Activated B cell treated with CpG ODN at 0.5 μM for 24 hours (primary cell): ENCODE measurements at regions not wholly inside any gene's neighbourhood (a gene's known extent, or its start where the extent isn't known, plus 50 kb on each side); places are given as distances from the start of the nearest gene placed in this dataset.

ENCODE experiments used
- ATAC-seq: fragments of 200-7000 bp; cut with Tn5 transposase; one replicate; pipeline ENCODE4 v1.10.0; 2021; ENCODE audit warnings: low read depth, mild to moderate bottlenecking, moderate library complexity
- CTCF ChIA-PET: fragments of 350-600 bp; sonication (Branson Sonifier 250); formaldehyde crosslinking; loops from one replicate; lab custom pipeline; 2021; ENCODE audit warnings: antibody characterized with exemption; lab: Charles Lee
- POLR2A ChIA-PET: fragments of 350-600 bp; sonication (Branson Sonifier 250); formaldehyde crosslinking; loops from one replicate; lab custom pipeline; 2021; ENCODE audit warnings: antibody characterized with exemption; lab: Charles Lee
- DNase-seq: peaks from one replicate; pipeline ENCODE4 v3.0.0; 2022
- H3K27ac Mint-ChIP-seq: one replicate; pipeline ENCODE4 v1.8.0; 2020; ENCODE audit warnings: mixed read lengths
- H3K27me3 Mint-ChIP-seq: one replicate; pipeline ENCODE4 v1.8.0; 2021; ENCODE audit warnings: mixed read lengths
- H3K36me3 Mint-ChIP-seq: one replicate; pipeline ENCODE4 v1.8.0; 2021; ENCODE audit warnings: low read depth, mixed read lengths
- H3K4me1 Mint-ChIP-seq: one replicate; pipeline ENCODE4 v1.8.0; 2021; ENCODE audit warnings: mixed read lengths
- H3K4me3 Mint-ChIP-seq: one replicate; pipeline ENCODE4 v1.8.0; 2020; ENCODE audit warnings: mild to moderate bottlenecking, mixed read lengths
- H3K9me3 Mint-ChIP-seq: one replicate; pipeline ENCODE4 v1.8.0; 2020; ENCODE audit warnings: mixed read lengths
- CTCF ChIP-seq: fragments of 200-600 bp; IDR thresholded peaks from one replicate; pipeline ENCODE4 v1.8.0; 2022; ENCODE audit warnings: antibody characterized with exemption, mild to moderate bottlenecking
- intact Hi-C: fragments of 100-400 bp; cut with micrococcal nuclease; formaldehyde crosslinking; loops from one replicate; pipeline ENCODE4 v1.15.1; 2024

DNA sequence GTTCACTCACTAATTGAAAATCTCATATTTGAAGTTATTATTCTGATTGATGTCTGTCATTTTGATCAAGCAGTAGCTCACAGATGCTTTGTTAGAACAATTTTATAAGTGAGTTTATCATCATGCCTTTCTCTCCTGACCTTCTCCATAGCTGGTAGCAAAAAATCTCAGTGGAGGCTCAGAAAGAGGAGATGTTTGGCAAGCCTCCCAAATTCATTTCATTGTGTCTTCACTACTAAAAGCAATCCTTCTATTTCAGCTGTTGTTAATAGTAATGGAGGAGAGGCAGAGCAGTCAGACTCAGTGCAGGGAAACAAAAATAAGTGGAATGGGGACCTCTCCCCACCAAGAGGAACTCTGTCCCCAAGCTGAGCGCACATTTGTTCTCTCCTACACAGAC is 2127.8 kb upstream of the CELF4 start:
- POLR2A ChIA-PET = no interaction called here
- intact Hi-C loops = no loop called here
- no peak for TF ChIP-seq CTCF
- Mint-ChIP-seq H3K9me3 (peaks cover 3% of the 10 kb centered on the region), H3K4me3 (no peak overlapping the region), H3K27ac (no peak overlapping the region), H3K4me1 (no peaks in the 10 kb centered on the region), H3K36me3 (no peaks in the 10 kb centered on the region), H3K27me3 (no peaks in the 10 kb centered on the region)
- DNase-seq (no peak), ATAC-seq (no peak)
- CTCF ChIA-PET = no interaction called here

DNA sequence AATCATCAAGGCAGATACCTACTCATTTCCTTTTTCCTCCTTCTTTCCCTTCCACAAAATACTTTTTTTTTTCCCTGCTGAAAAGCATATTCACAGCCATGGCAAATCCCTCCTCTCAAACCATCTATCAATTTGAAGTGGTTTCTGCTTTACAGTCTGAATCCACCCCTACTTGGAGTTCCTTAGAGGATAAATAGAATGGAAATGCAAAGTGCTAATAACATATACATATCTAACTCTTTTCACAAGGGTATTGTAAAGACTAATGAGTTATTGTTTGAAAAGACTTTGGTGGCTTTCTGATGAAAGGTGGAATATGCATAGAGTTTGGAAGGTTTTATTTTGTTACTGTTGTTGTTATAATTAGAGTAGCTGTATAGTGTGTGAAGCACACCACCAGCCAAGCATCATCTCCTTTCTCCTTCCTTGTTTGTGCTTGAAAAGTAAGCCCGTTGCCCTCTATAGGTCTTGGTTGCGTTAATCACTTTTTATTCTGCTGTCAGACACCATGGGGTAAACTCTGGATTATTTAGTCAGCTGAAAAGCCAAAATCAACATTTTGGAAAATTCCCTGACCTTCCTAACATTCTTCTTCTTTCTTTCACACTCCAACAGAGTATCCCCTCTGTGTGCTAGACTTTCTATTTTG is 2126.9 kb upstream of the CELF4 start:
- peaks cover 3% of the 10 kb centered on the region for H3K9me3 Mint-ChIP-seq
- TF ChIP-seq CTCF = no peak
- no peak overlapping the region for H3K4me3 Mint-ChIP-seq
- intact Hi-C loops = no loop called here
- no peaks in the 10 kb centered on the region for H3K27me3 Mint-ChIP-seq
- no peaks in the 10 kb centered on the region for H3K36me3 Mint-ChIP-seq
- no peak overlapping the region for H3K27ac Mint-ChIP-seq
- DNase-seq (no peak), ATAC-seq (no peak)
- ChIA-PET POLR2A (no interaction called here), CTCF (no interaction called here)
- no peaks in the 10 kb centered on the region for H3K4me1 Mint-ChIP-seq

DNA sequence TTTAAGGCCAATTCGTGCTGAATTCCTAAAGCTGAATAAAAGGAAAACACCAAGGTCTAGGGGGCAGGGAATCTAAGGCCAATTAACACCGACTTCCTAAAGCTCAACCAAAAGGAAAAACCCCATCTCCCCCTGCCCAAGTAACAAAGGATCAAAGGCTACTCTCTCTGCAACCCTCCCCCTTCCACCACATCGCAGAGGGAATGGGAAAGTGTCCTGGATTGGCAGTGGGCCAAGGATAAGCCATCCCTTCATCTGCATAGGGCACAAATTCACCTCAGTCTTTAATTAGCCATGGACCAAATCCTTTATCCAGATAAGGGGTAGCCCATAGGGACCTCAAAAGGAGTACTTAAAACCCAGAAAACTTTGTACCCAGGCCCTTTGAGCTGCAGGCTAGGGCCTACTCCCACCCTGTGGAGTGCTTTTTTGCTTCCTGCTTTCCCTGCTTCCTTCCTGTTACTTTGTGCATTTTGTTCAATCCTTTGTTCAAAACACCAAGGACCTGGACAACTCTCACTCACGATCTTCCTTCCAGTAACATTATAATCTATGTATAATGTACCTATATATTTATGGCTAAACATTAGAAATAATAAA is 2119.8 kb upstream of the CELF4 start:
- CTCF ChIA-PET = no interaction called here
- Mint-ChIP-seq H3K27me3 (no peaks in the 10 kb centered on the region), H3K4me1 (no peaks in the 10 kb centered on the region), H3K27ac (no peak overlapping the region), H3K9me3 (no peaks in the 10 kb centered on the region), H3K36me3 (no peaks in the 10 kb centered on the region), H3K4me3 (no peak overlapping the region)
- ATAC-seq (no peak), DNase-seq (no peak)
- no peak for TF ChIP-seq CTCF
- intact Hi-C loops = no loop called here
- POLR2A ChIA-PET = no interaction called here

DNA sequence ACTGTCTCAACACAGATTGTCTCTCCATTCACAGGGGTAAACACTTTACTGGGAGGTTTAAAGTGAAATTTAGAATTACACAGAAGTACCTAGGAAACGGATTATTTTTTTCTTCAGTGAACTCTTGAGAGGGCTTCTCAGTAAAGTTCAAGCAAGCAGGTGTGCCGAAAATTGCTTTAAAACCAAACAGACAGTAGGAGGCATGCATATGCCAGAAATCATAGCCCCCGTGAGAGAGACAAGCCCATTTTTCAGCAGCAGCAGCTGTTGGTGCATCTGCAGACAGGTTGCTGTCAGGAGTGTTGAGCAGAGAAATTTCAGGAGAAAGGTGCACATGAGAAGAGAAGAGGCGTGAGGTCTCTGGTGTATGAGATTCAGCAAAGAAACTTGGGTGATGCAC is 2115.5 kb upstream of the CELF4 start:
- Mint-ChIP-seq H3K4me3 (no peak overlapping the region), H3K4me1 (no peaks in the 10 kb centered on the region), H3K27me3 (no peaks in the 10 kb centered on the region), H3K9me3 (peaks cover 2% of the 10 kb centered on the region), H3K36me3 (no peaks in the 10 kb centered on the region), H3K27ac (no peak overlapping the region)
- POLR2A ChIA-PET = no interaction called here
- intact Hi-C loops = no loop called here
- ATAC-seq (no peak), DNase-seq (no peak)
- CTCF ChIA-PET = no interaction called here
- TF ChIP-seq CTCF = no peak

GRCh38 chr18:39675906-39676305 is 2110.3 kb upstream of the CELF4 start:
- no peak for DNase-seq

More at GRCh38 chr18:39675906-39676305, 2110.3 kb upstream of the CELF4 start:
- Mint-ChIP-seq H3K36me3 (no peaks in the 10 kb centered on the region), H3K9me3 (peaks cover 2% of the 10 kb centered on the region), H3K27me3 (no peaks in the 10 kb centered on the region), H3K4me1 (no peaks in the 10 kb centered on the region), H3K27ac (no peak overlapping the region), H3K4me3 (no peak overlapping the region)
- ChIA-PET CTCF (no interaction called here), POLR2A (no interaction called here)
- ATAC-seq = no peak
- TF ChIP-seq CTCF = no peak
- intact Hi-C loops = no loop called here
